ENCODE measurements at regions not wholly inside any gene's neighbourhood (a gene's known extent, or its start where the extent isn't known, plus 50 kb on each side); places are given as distances from the start of the nearest gene placed in this dataset.

DNA sequence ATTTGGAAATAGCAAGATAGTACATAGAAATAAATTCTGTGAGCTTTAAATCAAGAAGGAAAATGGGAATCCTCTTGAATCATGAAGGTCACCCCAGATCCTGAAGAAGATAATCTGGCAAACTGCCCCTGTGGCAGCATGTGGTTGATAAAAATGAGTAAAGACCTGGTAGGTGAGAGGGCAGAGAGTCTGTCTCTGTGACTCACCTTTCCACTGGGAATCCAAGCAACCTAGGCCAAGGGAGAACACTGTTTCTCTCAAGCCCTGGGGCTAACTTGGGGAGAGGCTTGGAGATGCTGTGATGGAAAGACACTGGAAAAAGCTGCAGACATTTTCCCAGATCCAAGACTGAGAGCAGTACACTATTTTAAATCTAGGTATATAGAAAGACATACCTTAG is 185.8 kb upstream of the CNTNAP5 start:
- no peak for TF ChIP-seq POLR2A (IDR thresholded peaks at IDR 0.05; ENCODE audit: extremely low read depth, insufficient read length)
- TF ChIP-seq, protein P1, sequence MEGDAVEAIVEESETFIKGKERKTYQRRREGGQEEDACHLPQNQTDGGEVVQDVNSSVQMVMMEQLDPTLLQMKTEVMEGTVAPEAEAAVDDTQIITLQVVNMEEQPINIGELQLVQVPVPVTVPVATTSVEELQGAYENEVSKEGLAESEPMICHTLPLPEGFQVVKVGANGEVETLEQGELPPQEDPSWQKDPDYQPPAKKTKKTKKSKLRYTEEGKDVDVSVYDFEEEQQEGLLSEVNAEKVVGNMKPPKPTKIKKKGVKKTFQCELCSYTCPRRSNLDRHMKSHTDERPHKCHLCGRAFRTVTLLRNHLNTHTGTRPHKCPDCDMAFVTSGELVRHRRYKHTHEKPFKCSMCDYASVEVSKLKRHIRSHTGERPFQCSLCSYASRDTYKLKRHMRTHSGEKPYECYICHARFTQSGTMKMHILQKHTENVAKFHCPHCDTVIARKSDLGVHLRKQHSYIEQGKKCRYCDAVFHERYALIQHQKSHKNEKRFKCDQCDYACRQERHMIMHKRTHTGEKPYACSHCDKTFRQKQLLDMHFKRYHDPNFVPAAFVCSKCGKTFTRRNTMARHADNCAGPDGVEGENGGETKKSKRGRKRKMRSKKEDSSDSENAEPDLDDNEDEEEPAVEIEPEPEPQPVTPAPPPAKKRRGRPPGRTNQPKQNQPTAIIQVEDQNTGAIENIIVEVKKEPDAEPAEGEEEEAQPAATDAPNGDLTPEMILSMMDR (IDR thresholded peaks at IDR 0.05; ENCODE audit: low read depth, low read length): no peak
- no peak for TF ChIP-seq MYC (IDR thresholded peaks at IDR 0.05; ENCODE audit: low read depth, low read length)
- TF ChIP-seq, protein P2, sequence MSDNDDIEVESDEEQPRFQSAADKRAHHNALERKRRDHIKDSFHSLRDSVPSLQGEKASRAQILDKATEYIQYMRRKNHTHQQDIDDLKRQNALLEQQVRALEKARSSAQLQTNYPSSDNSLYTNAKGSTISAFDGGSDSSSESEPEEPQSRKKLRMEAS (IDR thresholded peaks at IDR 0.05; ENCODE audit: low read depth, low read length): no peak

Data from NB4 (cell line).